ENCODE measurements at regions not wholly inside any gene's neighbourhood (a gene's known extent, or its start where the extent isn't known, plus 50 kb on each side); places are given as distances from the start of the nearest gene placed in this dataset.

GRCh38 chr17:36697903-36698530, 96.6 kb downstream of the MRM1 start (continued):
- TF ChIP-seq TCF7 (CRISPR knock-in tag; IDR thresholded peaks at IDR 0.05; ENCODE audit: low read depth) (no peak), ZNF423 (CRISPR knock-in tag; IDR thresholded peaks at IDR 0.05) (no peak), MYBL2 (CRISPR knock-in tag; IDR thresholded peaks at IDR 0.05) (no peak), TP53 (CRISPR knock-in tag; IDR thresholded peaks at IDR 0.05) (no peak), E2F4 (CRISPR knock-in tag; IDR thresholded peaks at IDR 0.05; ENCODE audit: borderline replicate concordance, low read depth) (no peak), CREB1 (CRISPR knock-in tag; IDR thresholded peaks at IDR 0.05) (no peak), SMAD3 (CRISPR knock-in tag; IDR thresholded peaks at IDR 0.05; ENCODE audit: borderline replicate concordance) (no peak), NFATC4 (CRISPR knock-in tag; IDR thresholded peaks at IDR 0.05) (no peak), E2F5 (CRISPR knock-in tag; IDR thresholded peaks at IDR 0.05) (no peak), ZNF121 (CRISPR knock-in tag; IDR thresholded peaks at IDR 0.05) (no peak), PREB (CRISPR knock-in tag; IDR thresholded peaks at IDR 0.05; ENCODE audit: borderline replicate concordance) (no peak)

GRCh38 chr17:36701429-36702099, 100.2 kb downstream of the MRM1 start:
- ATAC-seq: no peak
- H3K27me3 Mint-ChIP-seq (ENCODE audit: low read depth): peaks cover 58% of the 10 kb centered on the region
- H3K4me3 Mint-ChIP-seq: no peak overlapping the region
- H3K4me1 Mint-ChIP-seq: peaks cover 8% of the 10 kb centered on the region
- H3K36me3 Mint-ChIP-seq: no peaks in the 10 kb centered on the region
- ChIA-PET CTCF (no interaction called here), POLR2A (no interaction called here)
- no peak overlapping the region for H3K27ac Mint-ChIP-seq
- DNase-seq (ENCODE audit: low spot score): no peak
- H3K9me3 Mint-ChIP-seq: no peaks in the 10 kb centered on the region
- TF ChIP-seq ZBTB21 (CRISPR knock-in tag; IDR thresholded peaks at IDR 0.05; ENCODE audit: borderline replicate concordance): no peak

GRCh38 chr17:36702636-36703035, 101.3 kb downstream of the MRM1 start:
- Mint-ChIP-seq H3K36me3 (no peaks in the 10 kb centered on the region), H3K27ac (no peak overlapping the region), H3K9me3 (no peaks in the 10 kb centered on the region), H3K4me1 (0 out of 2 replicates have a peak, but pooled peaks cover 3% of the 10 kb centered on the region), H3K4me3 (no peak overlapping the region), H3K27me3 (ENCODE audit: low read depth) (peaks cover 58% of the 10 kb centered on the region)
- no peak for TF ChIP-seq TP53 (CRISPR knock-in tag; IDR thresholded peaks at IDR 0.05)
- no peak for TF ChIP-seq FOXP4 (CRISPR knock-in tag; IDR thresholded peaks at IDR 0.05)
- TF ChIP-seq PREB (CRISPR knock-in tag; IDR thresholded peaks at IDR 0.05; ENCODE audit: borderline replicate concordance): no peak
- no peak for TF ChIP-seq RORB (CRISPR knock-in tag; IDR thresholded peaks at IDR 0.05)
- TF ChIP-seq IRF2 (CRISPR knock-in tag; IDR thresholded peaks at IDR 0.05; ENCODE audit: borderline replicate concordance, low read depth): no peak
- TF ChIP-seq ZNF281 (CRISPR knock-in tag; IDR thresholded peaks at IDR 0.05): no peak
- TF ChIP-seq ZBTB21 (CRISPR knock-in tag; IDR thresholded peaks at IDR 0.05; ENCODE audit: borderline replicate concordance): no peak
- TF ChIP-seq IRF1 (CRISPR knock-in tag; IDR thresholded peaks at IDR 0.05): no peak
- DNase-seq (ENCODE audit: low spot score): no peak
- CTCF ChIA-PET: no interaction called here
- no peak for ATAC-seq
- POLR2A ChIA-PET: no interaction called here

All from WTC11 (cell line).